SH-SY5Y (cell line): ENCODE measurements at regions not wholly inside any gene's neighbourhood (a gene's known extent, or its start where the extent isn't known, plus 50 kb on each side); places are given as distances from the start of the nearest gene placed in this dataset.

Experiments
- GATA2 ChIP-seq: IDR thresholded peaks from 2 replicates; pipeline ENCODE4 v1.6.1; 2011; ENCODE audit warnings: mild to moderate bottlenecking, low read depth, low read length
- GATA3 ChIP-seq: IDR thresholded peaks from 2 replicates; pipeline ENCODE4 v1.6.1; 2011; ENCODE audit warnings: low read depth, mild to moderate bottlenecking, low read length, moderate library complexity

DNA sequence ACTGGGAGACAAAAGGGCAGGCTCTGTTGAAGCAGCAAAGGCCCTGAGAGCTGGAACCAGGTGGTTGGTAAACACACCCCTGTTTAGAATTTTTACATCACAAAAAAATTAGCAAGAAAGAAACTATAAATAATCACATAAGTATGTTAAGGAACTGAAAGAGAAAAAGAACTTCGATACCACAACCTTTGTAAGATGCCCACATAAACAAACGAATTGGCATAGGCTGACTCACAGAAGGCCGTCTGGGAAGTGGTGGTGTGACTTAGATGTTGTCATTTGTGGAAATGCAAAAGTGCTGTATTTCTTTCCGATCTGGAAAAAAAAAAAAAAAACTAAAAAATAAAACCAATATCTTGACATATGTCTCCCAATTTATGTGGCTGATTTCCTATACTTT lies 235.1 kb downstream of the USP46 start:
- TF ChIP-seq GATA2, result no peak
- TF ChIP-seq GATA3, result no peak
